HEK293 (cell line): ENCODE measurements at regions not wholly inside any gene's neighbourhood (a gene's known extent, or its start where the extent isn't known, plus 50 kb on each side); places are given as distances from the start of the nearest gene placed in this dataset.

Experiments used
- CTCF ChIA-PET: fragments of 350-600 bp; formaldehyde crosslinking; extraction: SDS; loops from one replicate; lab custom pipeline; 2021; ENCODE audit warnings: antibody characterized with exemption; lab: Yijun Ruan, JAX
- POLR2A ChIA-PET: fragments of 300-600 bp; formaldehyde crosslinking; extraction: SDS; loops from one replicate; lab custom pipeline; 2020; ENCODE audit warnings: antibody characterized with exemption, inconsistent platforms; lab: Yijun Ruan, JAX
- H3K27ac ChIP-seq: fragments of 200-500 bp; sonication (Bioruptor generic); 2 replicates; pipeline ENCODE4 v1.5.1; 2014; ENCODE audit warnings: low read depth, low read length, control low read depth, inconsistent platforms; ENCODE audit errors: extremely low read depth
- H3K36me3 ChIP-seq, 2 experiments: fragments of 200-500 bp in 1 of 2; sonication (Bioruptor generic) in 1 of 2; 1 replicate in 1 of 2; 2 replicates in 1 of 2; pipeline ENCODE4 v1.5.1; 2014 to 2017; ENCODE audit warnings: inconsistent platforms in 2 of 2, low read length in 2 of 2; ENCODE audit not compliant: control insufficient read depth in 2 of 2, insufficient read depth in 1 of 2
- H3K4me1 ChIP-seq: fragments of 200-500 bp; sonication (Bioruptor generic); 2 replicates; pipeline ENCODE4 v1.5.1; 2014; ENCODE audit warnings: mild to moderate bottlenecking, low read length, inconsistent platforms; ENCODE audit not compliant: control insufficient read depth, insufficient read depth
- H3K4me3 ChIP-seq: 2 replicates; pipeline ENCODE4 v1.5.1; 2011; ENCODE audit warnings: low read depth, mild to moderate bottlenecking, control low read depth, low read length, moderate library complexity
- H3K9me3 ChIP-seq: fragments of 200-500 bp; sonication (Bioruptor generic); 2 replicates; pipeline ENCODE4 v1.5.1; 2014; ENCODE audit warnings: low read depth, low read length, inconsistent platforms; ENCODE audit not compliant: control insufficient read depth, insufficient read depth
- MEIS1 ChIP-seq: sonication (generic); formaldehyde crosslinking; IDR thresholded peaks from 2 replicates; pipeline ENCODE4 v1.8.1; 2022; ENCODE audit warnings: missing genetic modification reagents, mild to moderate bottlenecking, borderline replicate concordance
- PRDM1 ChIP-seq: fragments of 450-650 bp; formaldehyde crosslinking; IDR thresholded peaks from 2 replicates; pipeline ENCODE4; 2016; ENCODE audit warnings: missing biosample characterization, missing genetic modification characterization
- SETDB1 ChIP-seq: IDR thresholded peaks from one replicate; pipeline ENCODE4 v1.6.1; 2017; ENCODE audit warnings: mild to moderate bottlenecking, low read length, moderate library complexity, mixed read lengths; ENCODE audit not compliant: insufficient read length
- TRIM28 ChIP-seq: IDR thresholded peaks from 2 replicates; pipeline ENCODE4 v1.6.1; 2011; ENCODE audit warnings: low read length, control low read depth, borderline replicate concordance
- ZFP69B ChIP-seq: fragments of 450-650 bp; formaldehyde crosslinking; IDR thresholded peaks from 2 replicates; pipeline ENCODE4 v1.5.1; 2016; ENCODE audit warnings: missing biosample characterization, missing genetic modification characterization
- ZNF175 ChIP-seq: fragments of 450-650 bp; formaldehyde crosslinking; IDR thresholded peaks from 2 replicates; pipeline ENCODE4 v1.5.1; 2016; ENCODE audit warnings: missing biosample characterization, missing genetic modification characterization
- ZNF2 ChIP-seq: fragments of 450-650 bp; formaldehyde crosslinking; IDR thresholded peaks from 2 replicates; pipeline ENCODE4 v1.5.1; 2016; ENCODE audit warnings: missing biosample characterization, missing genetic modification characterization
- ZNF404 ChIP-seq: fragments of 450-650 bp; formaldehyde crosslinking; IDR thresholded peaks from 2 replicates; pipeline ENCODE4 v1.5.1; 2017; ENCODE audit warnings: missing biosample characterization, missing genetic modification characterization
- ZNF654 ChIP-seq: fragments of 450-650 bp; formaldehyde crosslinking; IDR thresholded peaks from 2 replicates; pipeline ENCODE4 v1.5.1; 2016; ENCODE audit warnings: low read depth, missing biosample characterization, missing genetic modification characterization
- ZNF660 ChIP-seq: fragments of 450-650 bp; IDR thresholded peaks from 2 replicates; pipeline ENCODE4 v1.5.1; 2018; ENCODE audit warnings: missing biosample characterization, mild to moderate bottlenecking, missing genetic modification characterization
- TF ChIP-seq, protein P1 (sequence below): fragments of 450-650 bp; formaldehyde crosslinking; optimal IDR thresholded peaks from 2 replicates; pipeline ENCODE3; 2016; ENCODE audit warnings: missing biosample characterization, mild to moderate bottlenecking, missing genetic modification characterization
- TF ChIP-seq, protein P2 (sequence below): fragments of 450-650 bp; formaldehyde crosslinking; IDR thresholded peaks from 2 replicates; pipeline ENCODE4 v1.5.1; 2016; ENCODE audit warnings: missing biosample characterization, missing genetic modification characterization
- TF ChIP-seq, protein P3 (sequence below): fragments of 450-650 bp; formaldehyde crosslinking; IDR thresholded peaks from 2 replicates; pipeline ENCODE4 v1.5.1; 2016; ENCODE audit warnings: missing biosample characterization, missing genetic modification characterization
- TF ChIP-seq, protein P4 (sequence below): fragments of 450-650 bp; formaldehyde crosslinking; IDR thresholded peaks from 2 replicates; pipeline ENCODE4 v1.5.1; 2017; ENCODE audit warnings: missing biosample characterization, missing genetic modification characterization

DNA sequence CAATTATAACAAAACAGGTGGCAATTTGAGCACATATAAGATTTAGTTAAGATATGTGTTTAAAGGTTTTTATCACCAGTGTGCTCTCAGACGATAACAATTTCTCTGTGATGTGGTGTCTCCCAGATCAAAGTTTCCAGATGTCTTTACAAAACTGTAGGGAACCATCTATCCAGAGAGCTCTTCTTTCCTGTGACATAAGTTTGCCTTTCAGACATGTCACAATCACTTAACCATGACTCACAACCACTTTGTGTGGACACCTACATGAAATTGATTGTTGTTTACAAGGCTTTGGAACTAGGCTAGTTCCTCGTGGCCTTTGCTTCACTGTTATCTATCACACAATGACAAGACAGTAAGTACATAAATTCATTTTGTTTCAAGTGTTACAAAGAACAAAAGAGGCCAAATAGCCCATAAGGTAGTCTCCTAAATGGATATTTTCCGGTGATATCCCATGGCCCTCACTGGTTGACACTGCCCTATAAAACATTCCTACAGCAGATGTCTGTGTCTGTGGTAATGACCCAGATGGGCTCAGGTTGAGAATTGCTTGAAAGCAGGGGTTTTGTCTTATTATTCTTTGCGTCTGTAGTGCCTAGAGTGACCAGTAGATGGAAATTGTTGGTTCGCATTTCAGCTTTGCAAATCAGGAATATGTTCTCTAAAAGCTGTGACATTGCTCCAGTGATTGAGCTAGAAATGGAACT is 297.8 kb upstream of the FAM241A start:
- no peaks in the 10 kb centered on the region for H3K36me3 ChIP-seq
- H3K27ac ChIP-seq = no peak overlapping the region
- H3K4me3 ChIP-seq = no peak overlapping the region
- H3K9me3 ChIP-seq = no peaks in the 10 kb centered on the region
- no peaks in the 10 kb centered on the region for H3K4me1 ChIP-seq
- POLR2A ChIA-PET = no interaction called here
- TF ChIP-seq ZNF404 = no peak
- CTCF ChIA-PET = interaction anchor here (0.6 to 1.6 kb wide), 4 partner anchors 10 to 427 kb away, joined by 3 to 5 read pairs (median 3); no protein-coding TSS in a partner anchor

DNA sequence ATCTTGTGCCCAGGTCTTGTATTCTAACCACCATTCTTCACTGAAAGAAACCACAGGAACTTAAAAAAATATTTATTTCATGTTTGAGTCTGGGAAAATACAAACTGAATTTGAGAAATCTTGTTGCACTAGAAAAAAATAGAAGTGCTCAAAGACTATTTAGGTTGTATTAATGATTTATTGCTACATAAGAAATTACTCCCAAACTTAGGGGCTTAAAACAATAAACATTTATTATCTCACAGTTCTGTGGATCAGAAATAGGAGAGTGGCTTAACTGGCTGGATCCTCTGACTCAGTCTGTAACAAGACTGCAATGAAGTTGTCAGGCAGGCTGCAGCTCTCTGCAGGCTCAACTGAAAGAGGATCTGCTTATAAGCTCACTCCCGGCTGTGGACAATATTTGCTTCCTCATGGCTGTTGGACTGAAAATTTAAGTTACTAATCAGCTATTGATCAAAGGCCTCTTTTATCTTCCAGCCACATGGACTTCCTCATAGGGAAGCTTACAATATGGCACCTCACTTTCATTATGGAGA is 295.4 kb upstream of the FAM241A start:
- H3K27ac ChIP-seq = no peak overlapping the region
- CTCF ChIA-PET = interaction anchor here (0.5 to 1.0 kb wide), 3 partner anchors 33 to 208 kb away, joined by 3 to 4 read pairs (median 4); no protein-coding TSS in a partner anchor
- no peaks in the 10 kb centered on the region for H3K9me3 ChIP-seq
- TF ChIP-seq ZFP69B (tag by site-specific recombination) = no peak
- peak; percentile 42 for TF ChIP-seq SETDB1
- TF ChIP-seq, protein P1, sequence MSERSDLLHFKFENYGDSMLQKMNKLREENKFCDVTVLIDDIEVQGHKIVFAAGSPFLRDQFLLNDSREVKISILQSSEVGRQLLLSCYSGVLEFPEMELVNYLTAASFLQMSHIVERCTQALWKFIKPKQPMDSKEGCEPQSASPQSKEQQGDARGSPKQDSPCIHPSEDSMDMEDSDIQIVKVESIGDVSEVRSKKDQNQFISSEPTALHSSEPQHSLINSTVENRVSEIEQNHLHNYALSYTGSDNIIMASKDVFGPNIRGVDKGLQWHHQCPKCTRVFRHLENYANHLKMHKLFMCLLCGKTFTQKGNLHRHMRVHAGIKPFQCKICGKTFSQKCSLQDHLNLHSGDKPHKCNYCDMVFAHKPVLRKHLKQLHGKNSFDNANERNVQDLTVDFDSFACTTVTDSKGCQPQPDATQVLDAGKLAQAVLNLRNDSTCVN (tag by site-specific recombination) = no peak
- TF ChIP-seq TRIM28 = peak; percentile 43; the same call in 1 of the 2 replicates
- H3K4me1 ChIP-seq = no peaks in the 10 kb centered on the region
- POLR2A ChIA-PET = no interaction called here
- H3K4me3 ChIP-seq = no peak overlapping the region
- no peaks in the 10 kb centered on the region for H3K36me3 ChIP-seq

DNA sequence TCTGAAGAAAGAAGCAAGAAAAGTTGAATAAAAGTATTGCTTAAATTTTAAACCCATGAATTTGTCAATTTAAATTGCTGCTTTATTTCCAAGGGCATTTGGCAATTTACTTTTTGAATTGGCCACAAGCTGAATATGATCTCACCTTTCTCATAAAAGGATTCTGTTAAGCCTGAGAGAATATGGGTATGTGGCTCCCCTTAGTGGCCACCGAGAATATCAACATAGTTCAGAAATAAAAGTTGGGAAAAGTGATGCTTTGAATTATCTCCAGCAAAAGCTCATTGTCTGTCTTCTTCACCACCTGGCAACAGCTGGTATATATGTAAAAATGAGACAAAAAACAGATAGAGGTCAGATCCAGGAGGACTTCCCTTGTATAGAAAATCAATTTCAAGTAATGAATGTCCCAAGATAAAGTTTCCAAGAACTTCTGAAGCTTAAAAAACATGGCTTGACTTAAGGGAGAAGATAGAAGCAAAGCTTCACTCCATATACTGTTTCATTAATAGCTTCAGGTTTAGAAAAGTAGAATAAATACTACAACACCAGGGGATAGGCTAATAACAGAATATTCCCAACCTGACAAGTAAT is 290.7 kb upstream of the FAM241A start:
- Histone ChIP-seq H3K27ac (no peak overlapping the region), H3K9me3 (no peaks in the 10 kb centered on the region), H3K36me3 (no peaks in the 10 kb centered on the region), H3K4me3 (no peak overlapping the region), H3K4me1 (no peaks in the 10 kb centered on the region)
- CTCF ChIA-PET = interaction anchor here (0.6 to 3.5 kb wide), 48 partner anchors 9 to 1876 kb away, joined by 3 to 44 read pairs (median 4); no protein-coding TSS in a partner anchor
- TF ChIP-seq ZNF660 (0 out of 2 replicates have a peak, but pooled peaks have one; percentile 41), MEIS1 (no peak), ZNF2 (no peak), ZNF175 (tag by site-specific recombination) (no peak), ZNF654 (peak; percentile 84), PRDM1 (tag by site-specific recombination) (peak; percentile 15; the same call in 1 of the 2 replicates)
- TF ChIP-seq, protein P2, sequence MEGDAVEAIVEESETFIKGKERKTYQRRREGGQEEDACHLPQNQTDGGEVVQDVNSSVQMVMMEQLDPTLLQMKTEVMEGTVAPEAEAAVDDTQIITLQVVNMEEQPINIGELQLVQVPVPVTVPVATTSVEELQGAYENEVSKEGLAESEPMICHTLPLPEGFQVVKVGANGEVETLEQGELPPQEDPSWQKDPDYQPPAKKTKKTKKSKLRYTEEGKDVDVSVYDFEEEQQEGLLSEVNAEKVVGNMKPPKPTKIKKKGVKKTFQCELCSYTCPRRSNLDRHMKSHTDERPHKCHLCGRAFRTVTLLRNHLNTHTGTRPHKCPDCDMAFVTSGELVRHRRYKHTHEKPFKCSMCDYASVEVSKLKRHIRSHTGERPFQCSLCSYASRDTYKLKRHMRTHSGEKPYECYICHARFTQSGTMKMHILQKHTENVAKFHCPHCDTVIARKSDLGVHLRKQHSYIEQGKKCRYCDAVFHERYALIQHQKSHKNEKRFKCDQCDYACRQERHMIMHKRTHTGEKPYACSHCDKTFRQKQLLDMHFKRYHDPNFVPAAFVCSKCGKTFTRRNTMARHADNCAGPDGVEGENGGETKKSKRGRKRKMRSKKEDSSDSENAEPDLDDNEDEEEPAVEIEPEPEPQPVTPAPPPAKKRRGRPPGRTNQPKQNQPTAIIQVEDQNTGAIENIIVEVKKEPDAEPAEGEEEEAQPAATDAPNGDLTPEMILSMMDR = 0 out of 2 replicates have a peak, but pooled peaks have one; percentile 32
- TF ChIP-seq, protein P3, sequence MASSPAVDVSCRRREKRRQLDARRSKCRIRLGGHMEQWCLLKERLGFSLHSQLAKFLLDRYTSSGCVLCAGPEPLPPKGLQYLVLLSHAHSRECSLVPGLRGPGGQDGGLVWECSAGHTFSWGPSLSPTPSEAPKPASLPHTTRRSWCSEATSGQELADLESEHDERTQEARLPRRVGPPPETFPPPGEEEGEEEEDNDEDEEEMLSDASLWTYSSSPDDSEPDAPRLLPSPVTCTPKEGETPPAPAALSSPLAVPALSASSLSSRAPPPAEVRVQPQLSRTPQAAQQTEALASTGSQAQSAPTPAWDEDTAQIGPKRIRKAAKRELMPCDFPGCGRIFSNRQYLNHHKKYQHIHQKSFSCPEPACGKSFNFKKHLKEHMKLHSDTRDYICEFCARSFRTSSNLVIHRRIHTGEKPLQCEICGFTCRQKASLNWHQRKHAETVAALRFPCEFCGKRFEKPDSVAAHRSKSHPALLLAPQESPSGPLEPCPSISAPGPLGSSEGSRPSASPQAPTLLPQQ (tag by site-specific recombination) = 0 out of 2 replicates have a peak, but pooled peaks have one; percentile 24
- TF ChIP-seq, protein P4, sequence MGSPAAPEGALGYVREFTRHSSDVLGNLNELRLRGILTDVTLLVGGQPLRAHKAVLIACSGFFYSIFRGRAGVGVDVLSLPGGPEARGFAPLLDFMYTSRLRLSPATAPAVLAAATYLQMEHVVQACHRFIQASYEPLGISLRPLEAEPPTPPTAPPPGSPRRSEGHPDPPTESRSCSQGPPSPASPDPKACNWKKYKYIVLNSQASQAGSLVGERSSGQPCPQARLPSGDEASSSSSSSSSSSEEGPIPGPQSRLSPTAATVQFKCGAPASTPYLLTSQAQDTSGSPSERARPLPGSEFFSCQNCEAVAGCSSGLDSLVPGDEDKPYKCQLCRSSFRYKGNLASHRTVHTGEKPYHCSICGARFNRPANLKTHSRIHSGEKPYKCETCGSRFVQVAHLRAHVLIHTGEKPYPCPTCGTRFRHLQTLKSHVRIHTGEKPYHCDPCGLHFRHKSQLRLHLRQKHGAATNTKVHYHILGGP = no peak
- POLR2A ChIA-PET = no interaction called here
